Panc1 (cell line): ENCODE measurements at regions not wholly inside any gene's neighbourhood (a gene's known extent, or its start where the extent isn't known, plus 50 kb on each side); places are given as distances from the start of the nearest gene placed in this dataset.

ENCODE experiments used
- ATAC-seq: fragments of 200-7000 bp; cut with Tn5 transposase; 2 replicates; pipeline ENCODE4 v1.9.1; 2020; ENCODE audit warnings: mild to moderate bottlenecking, moderate library complexity
- BruUV-seq: library from RNA; stranded (reverse); fragments of 400-500 nt; replicated peaks from 2 replicates; lab custom pipeline; 2021; lab: Mats Ljungman, UMichigan
- CTCF ChIA-PET: fragments of 300-600 bp; sonication (Branson Sonifier 250); formaldehyde crosslinking; loops from one replicate; lab custom pipeline; 2022; ENCODE audit warnings: antibody characterized with exemption; lab: Charles Lee
- POLR2A ChIA-PET: fragments of 300-600 bp; sonication (Branson Sonifier 250); formaldehyde crosslinking; loops from one replicate; lab custom pipeline; 2022; ENCODE audit warnings: antibody characterized with exemption; lab: Charles Lee
- DNase-seq: peaks from one replicate; pipeline ENCODE4 v3.0.0-alpha.2; 2010; ENCODE audit warnings: low read depth, low spot score
- H3K27ac ChIP-seq: 2 replicates; pipeline ENCODE4 v1.5.1; 2011; ENCODE audit warnings: mild to moderate bottlenecking, low read length, inconsistent platforms
- H3K27me3 ChIP-seq: fragments of 200-500 bp; sonication (Bioruptor generic); 2 replicates; pipeline ENCODE4 v1.6.0; 2014; ENCODE audit warnings: low read length, inconsistent platforms; ENCODE audit not compliant: control insufficient read depth, insufficient read depth
- H3K36me3 ChIP-seq: fragments of 200-500 bp; sonication (Bioruptor generic); 2 replicates; pipeline ENCODE4 v1.5.1; 2014; ENCODE audit warnings: inconsistent platforms, mild to moderate bottlenecking, low read length, moderate library complexity; ENCODE audit not compliant: control insufficient read depth, insufficient read depth
- H3K4me1 ChIP-seq: 2 replicates; pipeline ENCODE4 v1.5.1; 2011; ENCODE audit warnings: inconsistent platforms, mild to moderate bottlenecking, low read length, moderate library complexity; ENCODE audit not compliant: control insufficient read depth, insufficient read depth
- H3K4me3 ChIP-seq, 2 experiments: 2 replicates each; pipeline ENCODE4 v1.5.1; 2011 to 2012; ENCODE audit warnings: low read depth in 2 of 2, low read length in 2 of 2, mild to moderate bottlenecking in 2 of 2, inconsistent platforms in 1 of 2, moderate library complexity in 1 of 2
- H3K9me3 ChIP-seq: fragments of 200-500 bp; sonication (Bioruptor generic); 2 replicates; pipeline ENCODE4 v1.5.1; 2014; ENCODE audit warnings: low read depth, mild to moderate bottlenecking, inconsistent platforms, low read length, moderate library complexity; ENCODE audit not compliant: control insufficient read depth, insufficient read depth
- CTCF ChIP-seq: fragments of 450-650 bp; IDR thresholded peaks from 2 replicates; pipeline ENCODE4 v1.5.1; 2017; ENCODE audit warnings: mild to moderate bottlenecking
- POLR2AphosphoS5 ChIP-seq: IDR thresholded peaks from 2 replicates; pipeline ENCODE4 v1.6.1; 2012; ENCODE audit warnings: mild to moderate bottlenecking, low read depth, low read length, moderate library complexity
- REST ChIP-seq, 2 experiments: IDR thresholded peaks; 2 replicates each; pipeline ENCODE4 v1.6.1; 2011 to 2012; ENCODE audit warnings: low read depth in 2 of 2, control low read depth in 1 of 2, low read length in 1 of 2, mild to moderate bottlenecking in 1 of 2, moderate library complexity in 1 of 2; ENCODE audit not compliant: insufficient read depth in 1 of 2
- SIN3A ChIP-seq: IDR thresholded peaks from 2 replicates; pipeline ENCODE4 v1.6.1; 2012; ENCODE audit warnings: low read depth, mild to moderate bottlenecking, low read length, moderate library complexity, borderline replicate concordance; ENCODE audit not compliant: insufficient read depth
- TCF7L2 ChIP-seq: IDR thresholded peaks from 2 replicates; pipeline ENCODE4 v1.6.1; 2011; ENCODE audit warnings: mild to moderate bottlenecking, low read depth, low read length, inconsistent platforms
- in situ Hi-C: cut with HindIII; loops from 2 replicates; pipeline ENCODE4 v1.10.0; 2016; ENCODE audit warnings: low sequenced_read_pairs, low pct_unique_long_range_greater_than_20kb
- intact Hi-C: fragments of 100-400 bp; cut with micrococcal nuclease; formaldehyde crosslinking; loops from one replicate; pipeline ENCODE4 v1.10.0; 2022; ENCODE audit not compliant: unreplicated experiment

GRCh38 chr4:126265888-126266287, 951.1 kb downstream of the FAT4 start:
- intact Hi-C loops (no loop called here), in situ Hi-C loops (no loop called here)
- Histone ChIP-seq H3K27ac (no peak overlapping the region), H3K4me3 (no peak overlapping the region), H3K9me3 (no peaks in the 10 kb centered on the region), H3K36me3 (no peaks in the 10 kb centered on the region), H3K27me3 (no peaks in the 10 kb centered on the region), H3K4me1 (no peaks in the 10 kb centered on the region)
- DNase-seq (no peak), ATAC-seq (no peak)
- no TSS peak for BruUV-seq
- TF ChIP-seq SIN3A (no peak), CTCF (no peak), POLR2AphosphoS5 (no peak), REST (IDR thresholded peaks at IDR 0.05; ENCODE audit: insufficient read depth in 1 of 2, low read depth in 2 of 2, low read length in 1 of 2) (no peak), TCF7L2 (no peak)
- ChIA-PET POLR2A (no interaction called here), CTCF (no interaction called here)

GRCh38 chr4:126267689-126268088, 952.9 kb downstream of the FAT4 start:
- in situ Hi-C loops (no loop called here), intact Hi-C loops (no loop called here)
- Histone ChIP-seq H3K27me3 (no peaks in the 10 kb centered on the region), H3K9me3 (no peaks in the 10 kb centered on the region), H3K36me3 (no peaks in the 10 kb centered on the region), H3K4me3 (no peak overlapping the region), H3K27ac (no peak overlapping the region), H3K4me1 (no peaks in the 10 kb centered on the region)
- no TSS peak for BruUV-seq
- ATAC-seq (no peak), DNase-seq (no peak)
- POLR2A ChIA-PET = no interaction called here
- CTCF ChIA-PET = no interaction called here
- TF ChIP-seq SIN3A = no peak
- TF ChIP-seq REST (IDR thresholded peaks at IDR 0.05; ENCODE audit: insufficient read depth in 1 of 2, low read depth in 2 of 2, low read length in 1 of 2) = no peak
- TF ChIP-seq CTCF = no peak
- no peak for TF ChIP-seq POLR2AphosphoS5
- no peak for TF ChIP-seq TCF7L2
